ENCODE measurements at regions not wholly inside any gene's neighbourhood (a gene's known extent, or its start where the extent isn't known, plus 50 kb on each side); places are given as distances from the start of the nearest gene placed in this dataset.

DNA sequence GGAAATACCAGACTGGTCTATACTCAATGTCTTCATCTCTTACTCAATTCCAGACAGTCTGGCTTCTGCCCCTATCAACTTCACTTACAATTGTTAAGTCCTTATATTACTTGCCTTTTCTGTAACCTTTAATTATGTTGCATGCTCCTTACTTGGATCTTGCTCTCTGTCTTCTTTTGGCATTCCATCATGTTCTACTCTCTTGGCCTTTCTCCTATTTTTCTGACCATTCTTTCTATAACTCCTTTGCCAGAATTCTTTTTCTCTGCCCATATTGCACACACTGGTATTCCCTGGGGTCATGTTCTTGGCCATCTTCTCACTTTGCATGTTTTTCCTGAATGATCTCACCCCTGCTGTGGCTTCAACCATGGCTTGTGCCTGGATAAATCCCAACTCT, 209.8 kb upstream of the ZNF462 start:
- TF ChIP-seq ARNTL (CRISPR knock-in tag; IDR thresholded peaks at IDR 0.05; ENCODE audit: borderline replicate concordance, low read depth) = no peak
- no peak for TF ChIP-seq PATZ1 (CRISPR knock-in tag; IDR thresholded peaks at IDR 0.05; ENCODE audit: borderline replicate concordance)
- TF ChIP-seq, protein P1, sequence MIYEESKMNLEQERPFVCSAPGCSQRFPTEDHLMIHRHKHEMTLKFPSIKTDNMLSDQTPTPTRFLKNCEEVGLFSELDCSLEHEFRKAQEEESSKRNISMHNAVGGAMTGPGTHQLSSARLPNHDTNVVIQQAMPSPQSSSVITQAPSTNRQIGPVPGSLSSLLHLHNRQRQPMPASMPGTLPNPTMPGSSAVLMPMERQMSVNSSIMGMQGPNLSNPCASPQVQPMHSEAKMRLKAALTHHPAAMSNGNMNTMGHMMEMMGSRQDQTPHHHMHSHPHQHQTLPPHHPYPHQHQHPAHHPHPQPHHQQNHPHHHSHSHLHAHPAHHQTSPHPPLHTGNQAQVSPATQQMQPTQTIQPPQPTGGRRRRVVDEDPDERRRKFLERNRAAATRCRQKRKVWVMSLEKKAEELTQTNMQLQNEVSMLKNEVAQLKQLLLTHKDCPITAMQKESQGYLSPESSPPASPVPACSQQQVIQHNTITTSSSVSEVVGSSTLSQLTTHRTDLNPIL (CRISPR knock-in tag; IDR thresholded peaks at IDR 0.05; ENCODE audit: low read depth) = no peak
- no peak for TF ChIP-seq ZNF70 (CRISPR knock-in tag; IDR thresholded peaks at IDR 0.05)
